Fibroblast of mammary gland (primary cell): ENCODE measurements at regions not wholly inside any gene's neighbourhood (a gene's known extent, or its start where the extent isn't known, plus 50 kb on each side); places are given as distances from the start of the nearest gene placed in this dataset.
"Not testable (repeated sequence)": the region's sequence is repeated elsewhere in the genome, so short reads cannot be mapped to it uniquely, and the experiment has no call there.

Experiments used
- DNase-seq: peaks from one replicate; pipeline ENCODE4 v3.0.0-alpha.2; 2010; ENCODE audit warnings: low read depth
- H3K4me3 ChIP-seq: 2 replicates; pipeline ENCODE4 v1.5.1; 2011; ENCODE audit warnings: low read depth, mild to moderate bottlenecking, low read length, moderate library complexity; ENCODE audit not compliant: control insufficient read depth
- CTCF ChIP-seq: conservative IDR thresholded peaks from 2 replicates; pipeline ENCODE4 v1.5.1; 2011; ENCODE audit warnings: low read depth, low read length, inconsistent platforms; ENCODE audit not compliant: control insufficient read depth, insufficient read depth

DNA sequence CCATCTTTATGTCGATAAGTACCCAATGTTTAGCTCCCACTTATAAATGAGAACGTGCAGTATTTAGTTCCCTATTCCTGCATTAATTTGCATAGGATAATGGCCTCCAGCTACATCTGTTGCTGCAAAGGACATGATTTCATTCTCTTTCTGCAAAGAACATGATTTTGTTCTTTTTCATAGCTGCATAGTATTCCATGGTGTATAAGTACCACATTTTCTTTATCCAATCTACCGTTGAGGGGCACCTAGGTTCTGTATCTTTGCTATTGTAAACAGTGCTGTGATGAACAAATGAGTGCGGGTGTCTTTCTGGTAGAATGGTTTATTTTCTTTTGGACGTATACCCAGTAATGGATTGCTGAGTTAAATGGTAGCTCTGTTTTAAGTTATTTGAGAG lies 63.0 kb downstream of the HLX start:
- DNase-seq: no peak
- TF ChIP-seq CTCF: no peak
- H3K4me3 ChIP-seq: no peak overlapping the region

DNA sequence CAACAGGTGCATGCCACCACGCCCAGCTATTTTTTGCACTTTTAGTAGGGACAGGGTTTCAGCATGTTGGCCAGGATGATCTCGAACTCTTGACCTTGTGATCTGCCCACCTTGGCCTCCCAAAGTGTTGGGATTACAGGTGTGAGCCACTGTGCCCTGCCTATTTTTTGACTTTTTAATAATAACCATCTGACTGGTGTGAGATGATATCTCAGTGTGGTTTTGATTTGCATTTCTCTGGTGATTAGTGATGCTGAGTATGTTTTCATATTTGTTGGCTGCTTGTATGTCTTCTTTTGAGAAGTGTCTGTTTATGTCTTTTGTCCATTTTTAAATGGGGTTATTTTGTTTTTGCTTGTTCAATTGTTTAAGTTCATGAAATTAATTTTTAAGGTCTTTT lies 63.7 kb downstream of the HLX start:
- not testable (repeated sequence) for DNase-seq, H3K4me3 ChIP-seq

- no peak for DNase-seq
- H3K4me3 ChIP-seq: no peak overlapping the region
- no peak for TF ChIP-seq CTCF
Observed at GRCh38 chr1:220943319-220943996, 64.2 kb downstream of the HLX start.

GRCh38 chr1:220950576-220950975 lies 71.3 kb downstream of the HLX start:
- TF ChIP-seq CTCF: no peak
- DNase-seq: peak; percentile 32
- no peak overlapping the region for H3K4me3 ChIP-seq

- H3K4me3 ChIP-seq: no peak overlapping the region
- TF ChIP-seq CTCF: no peak
- no peak for DNase-seq
Observed at GRCh38 chr1:220952961-220953643, 73.9 kb downstream of the HLX start.

GRCh38 chr1:220954321-220955075 lies 75.3 kb downstream of the HLX start:
- DNase-seq: peak; percentile 36

More at GRCh38 chr1:220954321-220955075, 75.3 kb downstream of the HLX start:
- TF ChIP-seq CTCF: no peak
- H3K4me3 ChIP-seq: no peak overlapping the region
